Lower leg skin (tissue), 4 donors: ENCODE measurements at regions not wholly inside any gene's neighbourhood (a gene's known extent, or its start where the extent isn't known, plus 50 kb on each side); places are given as distances from the start of the nearest gene placed in this dataset.

Experiments used
- DNase-seq, 2 donors: peaks; one replicate each; pipeline ENCODE4 v3.0.0-alpha.2; 2019; ENCODE audit warnings: low spot score in 2 of 2
- H3K4me3 ChIP-seq: fragments of 200-600 bp; sonication (generic); 2 replicates; pipeline ENCODE4 v1.5.1; 2017; ENCODE audit warnings: mild to moderate bottlenecking, low read depth; ENCODE audit not compliant: poor library complexity, severe bottlenecking
- POLR2A ChIP-seq, 2 donors: fragments of 450-650 bp; IDR thresholded peaks; one replicate each; pipeline ENCODE4 v1.6.1; 2016 to 2017; ENCODE audit warnings: antibody characterized with exemption in 2 of 2, mild to moderate bottlenecking in 1 of 2, moderate library complexity in 1 of 2
- WGBS, 2 donors: methylation state at CpG; one replicate each; pipeline ENCODE4 v1.1.5; 2018; 5-methylcytosine and 5-hydroxymethylcytosine counted together
- intact Hi-C: fragments of 100-400 bp; cut with DNase I; formaldehyde crosslinking; loops from one replicate; pipeline ENCODE4 v1.15.0; 2023; ENCODE audit warnings: low total_unique reads
- TF ChIP-seq, protein P1 (sequence below), 3 donors: fragments of 450-650 bp; IDR thresholded peaks; one replicate each; pipeline ENCODE4 v1.5.1; 2016; ENCODE audit warnings: antibody characterized with exemption in 3 of 3, mild to moderate bottlenecking in 3 of 3, moderate library complexity in 2 of 3

DNA sequence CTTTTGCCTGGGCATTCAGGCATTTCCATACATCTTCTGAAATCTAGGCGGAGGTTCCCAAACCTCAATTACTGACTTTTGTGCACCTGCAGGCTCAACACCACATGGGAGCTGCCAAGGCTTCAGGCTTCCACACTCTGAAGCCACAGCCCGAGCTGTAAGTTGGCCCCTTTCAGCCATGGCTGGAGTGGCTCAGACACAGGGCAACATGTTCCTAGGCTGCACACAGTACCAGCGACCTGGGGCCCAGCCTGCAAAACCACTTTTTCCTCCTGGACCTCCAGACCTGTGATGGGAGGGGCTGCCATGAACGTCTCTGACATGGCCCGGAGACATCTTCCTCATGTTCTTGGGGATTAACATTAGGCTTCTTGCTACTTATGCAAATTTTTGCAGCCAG lies 1558.2 kb upstream of the PCDH20 start:
- DNase-seq, result no peak
- WGBS, 2 donors, result 79 to 84% methylated on average over 5 of the region's 5 CpGs
- TF ChIP-seq, protein P1, sequence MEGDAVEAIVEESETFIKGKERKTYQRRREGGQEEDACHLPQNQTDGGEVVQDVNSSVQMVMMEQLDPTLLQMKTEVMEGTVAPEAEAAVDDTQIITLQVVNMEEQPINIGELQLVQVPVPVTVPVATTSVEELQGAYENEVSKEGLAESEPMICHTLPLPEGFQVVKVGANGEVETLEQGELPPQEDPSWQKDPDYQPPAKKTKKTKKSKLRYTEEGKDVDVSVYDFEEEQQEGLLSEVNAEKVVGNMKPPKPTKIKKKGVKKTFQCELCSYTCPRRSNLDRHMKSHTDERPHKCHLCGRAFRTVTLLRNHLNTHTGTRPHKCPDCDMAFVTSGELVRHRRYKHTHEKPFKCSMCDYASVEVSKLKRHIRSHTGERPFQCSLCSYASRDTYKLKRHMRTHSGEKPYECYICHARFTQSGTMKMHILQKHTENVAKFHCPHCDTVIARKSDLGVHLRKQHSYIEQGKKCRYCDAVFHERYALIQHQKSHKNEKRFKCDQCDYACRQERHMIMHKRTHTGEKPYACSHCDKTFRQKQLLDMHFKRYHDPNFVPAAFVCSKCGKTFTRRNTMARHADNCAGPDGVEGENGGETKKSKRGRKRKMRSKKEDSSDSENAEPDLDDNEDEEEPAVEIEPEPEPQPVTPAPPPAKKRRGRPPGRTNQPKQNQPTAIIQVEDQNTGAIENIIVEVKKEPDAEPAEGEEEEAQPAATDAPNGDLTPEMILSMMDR (IDR thresholded peaks at IDR 0.05), result no peak
- no peak for TF ChIP-seq POLR2A (IDR thresholded peaks at IDR 0.05)
- H3K4me3 ChIP-seq, result no peak overlapping the region
- intact Hi-C loops, result no loop called here

DNA sequence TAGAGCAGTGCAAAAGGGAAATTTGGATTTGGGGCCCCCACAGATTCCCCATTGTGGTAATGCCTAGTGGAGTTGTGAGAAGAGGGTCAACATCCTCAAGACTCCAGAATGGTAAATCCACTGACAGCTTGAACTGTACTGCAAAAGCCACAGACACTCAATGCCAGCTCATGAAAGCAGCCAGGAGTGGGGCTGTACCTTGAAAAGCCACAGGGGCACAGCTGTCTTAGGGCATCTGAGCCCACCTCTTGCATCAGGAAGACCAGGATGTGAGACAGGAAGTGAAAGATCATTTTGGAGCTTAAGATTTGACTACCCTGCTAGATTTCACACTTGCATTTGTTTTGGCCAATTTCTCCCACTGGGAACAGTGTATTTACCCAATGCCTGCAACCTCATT lies 1548.9 kb upstream of the PCDH20 start:
- intact Hi-C loops, result no loop called here
- no peak for DNase-seq
- TF ChIP-seq, protein P1 (IDR thresholded peaks at IDR 0.05), result no peak
- no peak for TF ChIP-seq POLR2A (IDR thresholded peaks at IDR 0.05)
- no peak overlapping the region for H3K4me3 ChIP-seq

DNA sequence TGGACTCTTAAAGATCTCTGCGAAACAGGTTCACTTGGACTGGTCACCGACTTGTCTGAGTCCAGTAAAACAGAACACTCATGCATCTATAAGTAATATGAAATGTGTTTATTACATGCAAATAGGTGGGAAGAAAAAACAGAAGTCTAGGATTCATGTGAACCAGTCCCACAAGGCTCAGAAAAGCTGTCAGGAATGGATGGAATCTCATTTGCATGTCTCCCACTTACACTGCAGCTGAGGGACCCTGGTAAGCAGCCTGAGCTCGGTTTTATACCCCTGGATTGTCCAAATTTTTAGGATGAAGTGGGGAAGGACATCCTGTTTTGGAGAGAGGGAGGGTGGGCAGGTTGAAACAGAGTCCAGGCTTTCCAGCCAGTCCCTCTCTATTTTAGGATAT lies 1545.1 kb upstream of the PCDH20 start:
- intact Hi-C loops, result no loop called here
- DNase-seq, result no peak
- 31 to 67% methylated on average over 3 of the region's 3 CpGs for WGBS, 2 donors
- H3K4me3 ChIP-seq, result no peak overlapping the region
- TF ChIP-seq, protein P1 (IDR thresholded peaks at IDR 0.05), result no peak
- no peak for TF ChIP-seq POLR2A (IDR thresholded peaks at IDR 0.05)

DNA sequence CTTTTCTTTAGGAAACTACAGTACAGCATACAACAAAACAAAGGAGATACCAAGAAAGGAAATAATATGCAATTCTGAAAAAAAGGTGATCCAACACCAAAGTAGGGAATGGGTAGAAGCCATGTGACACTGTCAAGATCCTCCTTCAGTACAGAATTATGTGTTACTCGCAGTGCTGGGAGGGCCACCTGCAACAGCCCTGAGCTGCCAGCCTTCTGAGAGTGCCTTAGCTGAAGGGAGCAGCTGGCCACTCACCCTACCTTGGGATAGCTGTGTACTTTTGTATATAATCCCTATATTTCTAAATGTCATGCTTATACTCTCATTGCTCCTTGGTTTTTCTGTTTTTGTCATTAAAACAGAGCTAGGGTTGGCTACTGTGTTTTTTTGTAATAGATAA lies 1518.2 kb upstream of the PCDH20 start:
- intact Hi-C loops, result no loop called here
- TF ChIP-seq POLR2A (IDR thresholded peaks at IDR 0.05), result no peak
- TF ChIP-seq, protein P1 (IDR thresholded peaks at IDR 0.05), result no peak
- no peak for DNase-seq
- 40 to 56% methylated on average over 1 of the region's 1 CpG for WGBS, 2 donors
- no peak overlapping the region for H3K4me3 ChIP-seq

DNA sequence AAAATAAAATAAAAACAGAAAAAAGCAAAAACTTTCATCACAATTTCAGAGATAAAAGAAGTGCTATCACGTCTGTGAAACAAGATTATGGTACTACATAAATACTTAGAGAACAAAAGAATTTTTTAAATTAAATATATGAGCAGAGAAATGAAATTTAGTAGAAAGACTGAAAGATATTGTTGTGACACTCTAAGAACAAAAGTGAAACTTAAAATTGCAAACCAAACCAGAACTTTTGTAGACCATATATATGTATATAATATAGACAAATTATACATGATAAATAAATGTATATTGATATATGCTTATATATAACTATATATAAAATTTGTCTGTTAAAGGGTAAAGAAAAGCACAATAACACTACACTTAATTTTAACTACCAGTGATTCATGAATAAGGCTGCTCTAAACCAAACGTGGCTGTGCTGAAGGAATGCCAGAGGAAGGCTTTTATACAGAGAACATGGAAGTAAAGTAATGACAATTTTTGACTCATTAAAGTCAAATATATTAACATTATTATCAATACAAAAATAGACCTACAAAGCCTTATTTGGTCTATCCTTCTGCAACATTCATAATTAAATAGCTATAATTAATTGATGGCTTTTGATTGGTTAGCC lies 1516.7 kb upstream of the PCDH20 start:
- 20 to 32% methylated on average over 2 of the region's 2 CpGs for WGBS, 2 donors
- intact Hi-C loops, result no loop called here
- H3K4me3 ChIP-seq, result no peak overlapping the region

More for the DNA sequence above, 1516.7 kb upstream of the PCDH20 start:
- TF ChIP-seq POLR2A (IDR thresholded peaks at IDR 0.05), result no peak
- TF ChIP-seq, protein P1 (IDR thresholded peaks at IDR 0.05), result no peak
- no peak for DNase-seq
